Heart left ventricle (tissue), 16 donors: ENCODE measurements at regions not wholly inside any gene's neighbourhood (a gene's known extent, or its start where the extent isn't known, plus 50 kb on each side); places are given as distances from the start of the nearest gene placed in this dataset.
A peak's percentile ranks its signal among the peaks of the same experiment; 100 is the strongest.

ENCODE experiments used
- ATAC-seq, 4 donors: fragments of 200-7000 bp; cut with Tn5 transposase; one replicate each; pipeline ENCODE4 v1.9.1; 2020 to 2022; ENCODE audit warnings: moderate library complexity in 4 of 4, mild to moderate bottlenecking in 3 of 4, moderate number of reproducible peaks in 1 of 4
- DNase-seq, 5 donors: peaks; one replicate each; pipeline ENCODE4 v3.0.0-alpha.2; 2020
- H3K27ac ChIP-seq, 12 donors: fragments of 200-600 bp; sonication (generic) in 4 of 12; one replicate each; pipeline versions ENCODE4 v1.5.0 to v1.8.0; 2016 to 2022; ENCODE audit warnings: mild to moderate bottlenecking in 2 of 12
- H3K27me3 ChIP-seq, 9 donors: fragments of 200-600 bp; sonication (generic) in 2 of 9; one replicate each; pipeline versions ENCODE4 v1.5.1 to v1.8.0; 2016 to 2022; ENCODE audit warnings: mild to moderate bottlenecking in 3 of 9
- H3K36me3 ChIP-seq, 9 donors: fragments of 200-600 bp; sonication (generic) in 2 of 9; one replicate each; pipeline versions ENCODE4 v1.5.0 to v1.8.0; 2018 to 2022; ENCODE audit warnings: mild to moderate bottlenecking in 2 of 9
- H3K4me1 ChIP-seq, 12 donors: fragments of 200-600 bp; sonication (generic) in 4 of 12; one replicate each; pipeline versions ENCODE4 v1.5.0 to v1.8.0; 2016 to 2022; ENCODE audit warnings: mild to moderate bottlenecking in 3 of 12
- H3K4me3 ChIP-seq, 12 donors: fragments of 200-600 bp; sonication (generic) in 4 of 12; one replicate each; pipeline versions ENCODE4 v1.5.0 to v1.8.0; 2017 to 2022; ENCODE audit warnings: mild to moderate bottlenecking in 9 of 12, moderate library complexity in 4 of 12
- H3K9me3 ChIP-seq, 12 donors: fragments of 200-600 bp; sonication (generic) in 4 of 12; one replicate each; pipeline versions ENCODE4 v1.5.0 to v1.8.0; 2016 to 2022; ENCODE audit warnings: mild to moderate bottlenecking in 1 of 12
- POLR2A ChIP-seq, 2 donors: fragments of 450-650 bp; IDR thresholded peaks; one replicate each; pipeline ENCODE4 v1.6.1; 2017; ENCODE audit warnings: antibody characterized with exemption in 2 of 2, mild to moderate bottlenecking in 2 of 2, moderate library complexity in 2 of 2
- WGBS, 4 donors: extraction: QIAGEN DNeasy Blood & Tissue Kit in 2 of 4; methylation state at CpG; one replicate each; pipeline versions ENCODE4 v1.1.5 to v1.1.7; 2013 to 2018; 5-methylcytosine and 5-hydroxymethylcytosine counted together
- intact Hi-C, 10 donors: fragments of 100-400 bp; cut with DNase I; formaldehyde crosslinking; loops; one replicate each; pipeline versions ENCODE4 v1.11.1 to v1.14.2; 2022
- TF ChIP-seq, protein P1 (sequence below), 12 donors: fragments of 200-600 bp; sonication (generic) in 4 of 12; IDR thresholded peaks; one replicate each; pipeline versions ENCODE4 v1.5.0 to v1.8.0; 2018 to 2022; ENCODE audit warnings: antibody characterized with exemption in 12 of 12, mild to moderate bottlenecking in 5 of 12
- donor health status: ischemic (EF 13 %, LVEDD 7.1; RV severe dilation, severe dysfunction).
- donor health status: healthy with polysubstance abuse.
- donor health status: DM: no; HTN: yes; CAD: no.
- donor health status: DM: no; HTN: no; CAD: no.
- donor health status: ischemic (EF 25% LVEDD 6.9; RV normal size, moderate dysfunction).
- donor health status: ischemic (EF 25% LVEDD 5.7; RV mildly dilated, moderate dysfunction).
- donor health status: healthy.
- donor health status: DM: yes; HTN: yes; CAD: no.
- donor health status: ischemic (EF 35%, LVEDD 5.7; RV mildly dilated, moderate dysfunction).
- donor health status: nonischemic (EF 11% LVEDD 7.7; RV severe dilation, severe dysfunction).
- donor health status: DM: yes; HTN: yes; CAD: no.
- donor health status: PGD.
- donor health status: ischemic (EF 29% LVEDD 5.4; RV normal size, mild dysfunction).
- donor health status: nonischemic (EF 23%, LVEDD 6.1; RV moderate dilation, normal function).

DNA sequence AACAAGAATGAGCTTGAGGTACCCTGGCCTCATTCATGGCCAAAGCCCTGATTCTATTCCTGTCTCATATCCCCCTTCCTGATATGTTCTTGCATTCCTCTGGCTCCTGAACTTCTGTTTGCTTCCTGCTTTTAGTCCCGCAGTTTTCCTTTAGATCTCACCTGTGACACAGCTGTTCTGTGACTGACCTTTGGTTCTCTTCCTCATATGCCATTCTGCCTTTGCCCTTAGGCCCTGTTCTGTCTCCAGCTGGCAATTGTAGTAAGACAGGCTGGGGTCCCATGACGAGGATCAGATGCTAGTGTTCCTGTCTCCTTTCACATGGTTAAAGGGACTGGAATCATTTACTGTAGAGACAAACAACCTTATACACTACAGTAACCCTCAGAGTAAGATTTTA is 59.0 kb upstream of the PDE3B start:
- TF ChIP-seq, protein P1, sequence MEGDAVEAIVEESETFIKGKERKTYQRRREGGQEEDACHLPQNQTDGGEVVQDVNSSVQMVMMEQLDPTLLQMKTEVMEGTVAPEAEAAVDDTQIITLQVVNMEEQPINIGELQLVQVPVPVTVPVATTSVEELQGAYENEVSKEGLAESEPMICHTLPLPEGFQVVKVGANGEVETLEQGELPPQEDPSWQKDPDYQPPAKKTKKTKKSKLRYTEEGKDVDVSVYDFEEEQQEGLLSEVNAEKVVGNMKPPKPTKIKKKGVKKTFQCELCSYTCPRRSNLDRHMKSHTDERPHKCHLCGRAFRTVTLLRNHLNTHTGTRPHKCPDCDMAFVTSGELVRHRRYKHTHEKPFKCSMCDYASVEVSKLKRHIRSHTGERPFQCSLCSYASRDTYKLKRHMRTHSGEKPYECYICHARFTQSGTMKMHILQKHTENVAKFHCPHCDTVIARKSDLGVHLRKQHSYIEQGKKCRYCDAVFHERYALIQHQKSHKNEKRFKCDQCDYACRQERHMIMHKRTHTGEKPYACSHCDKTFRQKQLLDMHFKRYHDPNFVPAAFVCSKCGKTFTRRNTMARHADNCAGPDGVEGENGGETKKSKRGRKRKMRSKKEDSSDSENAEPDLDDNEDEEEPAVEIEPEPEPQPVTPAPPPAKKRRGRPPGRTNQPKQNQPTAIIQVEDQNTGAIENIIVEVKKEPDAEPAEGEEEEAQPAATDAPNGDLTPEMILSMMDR (IDR thresholded peaks at IDR 0.05), result no peak
- no peak for TF ChIP-seq POLR2A (IDR thresholded peaks at IDR 0.05)
- no peak for ATAC-seq
- no peaks in the 10 kb centered on the region for H3K9me3 ChIP-seq
- DNase-seq, result no peak
- intact Hi-C loops, result loop anchor here in 1 of 10 donors (5.0 kb wide), 1 partner anchor 42 kb away; no protein-coding TSS in a partner anchor
- H3K27me3 ChIP-seq, result no peaks in the 10 kb centered on the region
- H3K4me1 ChIP-seq, result peaks cover 0 to 7% (median 0%) of the 10 kb centered on the region in 12 donors
- H3K36me3 ChIP-seq, result no peaks in the 10 kb centered on the region
- 30 to 41% (median 34%) methylated on average over 2 of the region's 2 CpGs for WGBS, 4 donors
- H3K27ac ChIP-seq, result peak overlapping the region in 3 of 12 donors; percentile 0 to 50 (median 10)
- no peak overlapping the region for H3K4me3 ChIP-seq

DNA sequence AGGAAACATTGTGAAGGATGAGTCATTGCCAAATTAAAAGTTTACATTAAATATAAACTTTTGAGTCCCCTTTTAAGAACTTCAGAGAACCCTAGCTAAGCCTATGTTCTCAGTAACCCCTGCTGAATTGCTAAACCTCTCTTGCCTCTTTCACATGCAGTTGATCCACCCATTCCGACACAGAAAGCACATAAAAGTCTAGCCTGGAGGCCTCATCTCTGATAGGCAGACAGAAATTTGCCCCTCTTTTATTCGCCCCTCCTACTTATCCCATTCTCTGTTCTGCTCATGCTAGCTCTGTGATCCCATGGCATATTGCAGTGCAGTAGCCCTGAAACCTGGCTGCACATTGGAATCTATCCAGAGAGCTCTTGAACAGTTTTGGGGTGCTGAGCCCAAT is 58.2 kb upstream of the PDE3B start:
- no peaks in the 10 kb centered on the region for H3K27me3 ChIP-seq
- H3K36me3 ChIP-seq, result no peaks in the 10 kb centered on the region
- H3K27ac ChIP-seq, result no peak overlapping the region
- H3K4me1 ChIP-seq, result peaks cover 0 to 7% (median 0%) of the 10 kb centered on the region in 12 donors
- intact Hi-C loops, result no loop called here
- WGBS, 4 donors, result 85 to 96% (median 93%) methylated on average over 2 of the region's 2 CpGs
- H3K4me3 ChIP-seq, result no peak overlapping the region
- TF ChIP-seq, protein P1 (IDR thresholded peaks at IDR 0.05), result no peak
- TF ChIP-seq POLR2A (IDR thresholded peaks at IDR 0.05), result no peak
- DNase-seq (no peak), ATAC-seq (no peak)
- H3K9me3 ChIP-seq, result no peaks in the 10 kb centered on the region

DNA sequence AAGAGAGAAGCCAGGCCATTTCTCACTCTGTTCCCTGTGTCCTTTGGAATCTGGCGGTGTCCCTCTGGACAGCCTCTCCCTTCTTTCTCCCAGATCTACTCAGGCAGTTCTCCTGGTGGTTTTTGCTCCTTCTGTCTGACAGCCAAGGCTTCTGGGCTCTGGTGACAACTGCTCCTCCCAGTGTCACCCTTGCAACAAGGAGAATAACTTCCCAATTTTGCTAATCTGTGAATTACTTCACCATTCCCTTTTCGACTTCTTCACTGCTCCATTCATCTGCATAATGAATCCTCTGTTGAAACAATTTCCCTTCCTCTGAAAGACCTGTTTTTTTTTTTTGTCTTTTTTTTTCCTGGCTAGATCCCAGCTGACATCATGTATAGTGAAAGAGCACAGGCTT is 56.3 kb upstream of the PDE3B start:
- DNase-seq, result peak in 1 of 5 donors; percentile 29
- peak; percentile 13 to 65 (median 36) for ATAC-seq

DNA sequence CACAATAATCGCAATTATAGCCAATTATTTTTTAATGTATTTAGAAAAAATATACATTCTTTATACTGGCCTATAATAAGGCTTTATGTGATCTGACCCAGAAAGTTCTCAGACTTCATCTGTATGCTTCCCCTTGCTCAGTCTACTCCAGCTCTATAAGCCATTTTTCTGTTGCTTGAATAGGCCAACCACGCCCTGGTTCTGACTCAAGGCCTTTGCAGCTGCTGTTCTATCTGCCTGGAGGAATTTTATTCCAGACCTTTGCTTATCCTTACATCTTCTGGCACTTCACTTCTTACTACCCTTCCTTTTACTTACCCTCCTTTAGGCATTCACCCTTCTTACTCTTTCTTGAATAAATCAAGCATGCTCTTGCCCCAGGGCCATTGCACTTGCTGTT is 54.9 kb upstream of the PDE3B start:
- DNase-seq (no peak), ATAC-seq (no peak)
- intact Hi-C loops, result no loop called here
- Histone ChIP-seq H3K27me3 (no peaks in the 10 kb centered on the region), H3K9me3 (no peaks in the 10 kb centered on the region), H3K4me3 (no peak overlapping the region), H3K36me3 (no peaks in the 10 kb centered on the region), H3K27ac (no peak overlapping the region), H3K4me1 (peaks cover 0 to 7% (median 0%) of the 10 kb centered on the region in 12 donors)
- 88 to 95% (median 92%) methylated on average over 2 of the region's 2 CpGs for WGBS, 4 donors
- TF ChIP-seq, protein P1 (IDR thresholded peaks at IDR 0.05), result no peak
- TF ChIP-seq POLR2A (IDR thresholded peaks at IDR 0.05), result no peak

More for the DNA sequence above, 56.3 kb upstream of the PDE3B start:
- intact Hi-C loops, result no loop called here
- Histone ChIP-seq H3K27me3 (no peaks in the 10 kb centered on the region), H3K4me1 (peaks cover 0 to 7% (median 0%) of the 10 kb centered on the region in 12 donors), H3K36me3 (no peaks in the 10 kb centered on the region), H3K4me3 (no peak overlapping the region), H3K9me3 (no peaks in the 10 kb centered on the region), H3K27ac (peak overlapping the region in 4 of 12 donors; percentile 5 to 19 (median 14))
- 52 to 57% (median 55%) methylated on average over 2 of the region's 2 CpGs for WGBS, 4 donors
- TF ChIP-seq, protein P1 (IDR thresholded peaks at IDR 0.05), result no peak
- no peak for TF ChIP-seq POLR2A (IDR thresholded peaks at IDR 0.05)
